ENCODE measurements at regions not wholly inside any gene's neighbourhood (a gene's known extent, or its start where the extent isn't known, plus 50 kb on each side); places are given as distances from the start of the nearest gene placed in this dataset.
"Not testable (repeated sequence)": the region's sequence is repeated elsewhere in the genome, so short reads cannot be mapped to it uniquely, and the experiment has no call there.

- DNase-seq (ENCODE audit: low read depth in 4 of 4, low spot score in 1 of 4), result not testable (repeated sequence)
Measured at GRCh38 chr4:160549951-160550519, 1447.2 kb downstream of the RAPGEF2 start.

GRCh38 chr4:160562661-160563060 is 1459.8 kb downstream of the RAPGEF2 start:
- no peak for DNase-seq (ENCODE audit: low read depth in 4 of 4, low spot score in 1 of 4)

GRCh38 chr4:160563552-160564282 is 1460.8 kb downstream of the RAPGEF2 start:
- DNase-seq (ENCODE audit: low read depth in 4 of 4, low spot score in 1 of 4), result no peak

- no peak for DNase-seq (ENCODE audit: low read depth in 4 of 4, low spot score in 1 of 4)
Measured at GRCh38 chr4:160567634-160568033, 1464.8 kb downstream of the RAPGEF2 start.

- no peak for DNase-seq (ENCODE audit: low read depth in 4 of 4, low spot score in 1 of 4)
Measured at GRCh38 chr4:160570271-160570670, 1467.4 kb downstream of the RAPGEF2 start.

- DNase-seq (ENCODE audit: low read depth in 4 of 4, low spot score in 1 of 4), result not testable (repeated sequence)
Measured at GRCh38 chr4:160574272-160574671, 1471.4 kb downstream of the RAPGEF2 start.

- DNase-seq (ENCODE audit: low read depth in 4 of 4, low spot score in 1 of 4), result no peak
Measured at GRCh38 chr4:160580581-160580980, 1477.7 kb downstream of the RAPGEF2 start.

GRCh38 chr4:160592258-160592657 is 1489.4 kb downstream of the RAPGEF2 start:
- no peak for DNase-seq (ENCODE audit: low read depth in 4 of 4, low spot score in 1 of 4)

GRCh38 chr4:160595646-160596045 is 1492.8 kb downstream of the RAPGEF2 start:
- DNase-seq (ENCODE audit: low read depth in 4 of 4, low spot score in 1 of 4), result no peak

GRCh38 chr4:160604541-160604940 is 1501.7 kb downstream of the RAPGEF2 start:
- DNase-seq (ENCODE audit: low read depth in 4 of 4, low spot score in 1 of 4), result no peak

- DNase-seq (ENCODE audit: low read depth in 4 of 4, low spot score in 1 of 4), result no peak
Measured at GRCh38 chr4:160611181-160611580, 1508.3 kb downstream of the RAPGEF2 start.

GRCh38 chr4:160631044-160631443 is 1528.2 kb downstream of the RAPGEF2 start:
- no peak for DNase-seq (ENCODE audit: low read depth in 4 of 4, low spot score in 1 of 4)

GRCh38 chr4:160652790-160653189 is 1511.0 kb downstream of the FSTL5 start:
- DNase-seq (ENCODE audit: low read depth in 4 of 4, low spot score in 1 of 4), result no peak

- DNase-seq (ENCODE audit: low read depth in 4 of 4, low spot score in 1 of 4), result no peak
Measured at GRCh38 chr4:160675550-160675949, 1488.2 kb downstream of the FSTL5 start.

GRCh38 chr4:160685729-160686128 is 1478.1 kb downstream of the FSTL5 start:
- no peak for DNase-seq (ENCODE audit: low read depth in 4 of 4, low spot score in 1 of 4)

GRCh38 chr4:160701671-160702070 is 1462.1 kb downstream of the FSTL5 start:
- no peak for DNase-seq (ENCODE audit: low read depth in 4 of 4, low spot score in 1 of 4)

- DNase-seq (ENCODE audit: low read depth in 4 of 4, low spot score in 1 of 4), result no peak
Measured at GRCh38 chr4:160709026-160709425, 1454.8 kb downstream of the FSTL5 start.

GRCh38 chr4:160709546-160709945 is 1454.3 kb downstream of the FSTL5 start:
- no peak for DNase-seq (ENCODE audit: low read depth in 4 of 4, low spot score in 1 of 4)

GRCh38 chr4:160716551-160716950 is 1447.2 kb downstream of the FSTL5 start:
- DNase-seq (ENCODE audit: low read depth in 4 of 4, low spot score in 1 of 4), result no peak

GRCh38 chr4:160717848-160718247 is 1446.0 kb downstream of the FSTL5 start:
- DNase-seq (ENCODE audit: low read depth in 4 of 4, low spot score in 1 of 4), result no peak

GRCh38 chr4:160724063-160724462 is 1439.7 kb downstream of the FSTL5 start:
- DNase-seq (ENCODE audit: low read depth in 4 of 4, low spot score in 1 of 4), result no peak

- DNase-seq (ENCODE audit: low read depth in 4 of 4, low spot score in 1 of 4), result no peak
Measured at GRCh38 chr4:160745126-160745525, 1418.7 kb downstream of the FSTL5 start.

GRCh38 chr4:160746585-160746984 is 1417.2 kb downstream of the FSTL5 start:
- DNase-seq (ENCODE audit: low read depth in 4 of 4, low spot score in 1 of 4), result not testable (repeated sequence)
